Breast epithelium (tissue), 4 donors: ENCODE measurements at regions not wholly inside any gene's neighbourhood (a gene's known extent, or its start where the extent isn't known, plus 50 kb on each side); places are given as distances from the start of the nearest gene placed in this dataset.

ENCODE experiments used
- DNase-seq, 2 donors: peaks; one replicate each; pipeline ENCODE4 v3.0.0-alpha.2; 2019; ENCODE audit warnings: low spot score in 2 of 2
- H3K27ac ChIP-seq, 2 donors: fragments of 200-600 bp; sonication (generic) in 1 of 2; one replicate each; pipeline ENCODE4 v1.5.1; 2016 to 2019; ENCODE audit warnings: mild to moderate bottlenecking in 1 of 2
- H3K27me3 ChIP-seq, 2 donors: fragments of 200-600 bp; sonication (generic) in 1 of 2; one replicate each; pipeline versions ENCODE4 v1.5.1 to v1.6.0; 2017 to 2019; ENCODE audit warnings: control low read depth in 1 of 2, mild to moderate bottlenecking in 1 of 2
- H3K36me3 ChIP-seq: fragments of 200-600 bp; one replicate; pipeline ENCODE4 v1.5.1; 2019
- H3K4me1 ChIP-seq, 2 donors: fragments of 200-600 bp; sonication (generic); one replicate each; pipeline ENCODE4 v1.5.1; 2016 to 2019; ENCODE audit warnings: control low read depth in 1 of 2
- H3K4me3 ChIP-seq, 3 donors: fragments of 200-600 bp; sonication (generic); 1 replicate in 2 of 3; 2 replicates in 1 of 3; pipeline ENCODE4 v1.5.1; 2016 to 2019; ENCODE audit warnings: mild to moderate bottlenecking in 3 of 3, moderate library complexity in 2 of 3
- H3K9me3 ChIP-seq, 2 donors: fragments of 200-600 bp; sonication (generic) in 1 of 2; one replicate each; pipeline ENCODE4 v1.5.1; 2016 to 2019; ENCODE audit warnings: control low read depth in 1 of 2
- POLR2A ChIP-seq: fragments of 450-650 bp; IDR thresholded peaks from one replicate; pipeline ENCODE4 v1.6.1; 2016; ENCODE audit warnings: antibody characterized with exemption, mild to moderate bottlenecking, moderate library complexity
- POLR2AphosphoS5 ChIP-seq, 3 donors: sonication (generic); formaldehyde crosslinking; IDR thresholded peaks; one replicate each; pipeline ENCODE4 v1.6.1; 2017; ENCODE audit warnings: antibody characterized with exemption in 3 of 3
- intact Hi-C: fragments of 100-400 bp; cut with DNase I; formaldehyde crosslinking; loops from one replicate; pipeline ENCODE4 v1.15.1; 2023; ENCODE audit warnings: low total_unique reads
- TF ChIP-seq, protein P1 (sequence below), 3 donors: fragments of 450-650 bp; IDR thresholded peaks; one replicate each; pipeline ENCODE4 v1.5.1; 2016 to 2017; ENCODE audit warnings: antibody characterized with exemption in 3 of 3, mild to moderate bottlenecking in 3 of 3, moderate library complexity in 3 of 3

DNA sequence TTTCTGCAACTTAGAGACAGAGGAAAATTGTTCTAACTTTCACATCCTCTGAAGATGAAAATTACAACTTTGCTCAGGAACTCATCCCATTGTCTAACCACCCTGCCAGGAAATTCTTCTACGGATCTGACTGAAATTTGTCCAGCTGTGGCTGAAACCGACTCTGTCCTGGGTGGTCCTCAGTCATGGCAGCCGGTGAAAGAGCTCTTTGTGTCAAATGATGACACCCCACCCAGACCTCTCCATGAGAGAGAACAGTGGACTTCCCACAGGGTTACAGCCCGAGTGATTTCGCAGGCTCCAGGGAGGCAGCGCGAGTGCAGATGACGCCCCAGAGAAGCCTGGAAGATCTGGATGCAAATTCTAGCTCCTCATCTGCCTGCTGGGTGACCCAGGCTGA is 65.1 kb upstream of the TRIB2 start:
- Histone ChIP-seq H3K36me3 (no peaks in the 10 kb centered on the region), H3K9me3 (no peaks in the 10 kb centered on the region), H3K4me1 (no peaks in the 10 kb centered on the region), H3K27ac (no peak overlapping the region), H3K27me3 (no peaks in the 10 kb centered on the region), H3K4me3 (no peak overlapping the region)
- intact Hi-C loops: no loop called here
- TF ChIP-seq POLR2A (no peak), POLR2AphosphoS5 (IDR thresholded peaks at IDR 0.05) (no peak)
- TF ChIP-seq, protein P1, sequence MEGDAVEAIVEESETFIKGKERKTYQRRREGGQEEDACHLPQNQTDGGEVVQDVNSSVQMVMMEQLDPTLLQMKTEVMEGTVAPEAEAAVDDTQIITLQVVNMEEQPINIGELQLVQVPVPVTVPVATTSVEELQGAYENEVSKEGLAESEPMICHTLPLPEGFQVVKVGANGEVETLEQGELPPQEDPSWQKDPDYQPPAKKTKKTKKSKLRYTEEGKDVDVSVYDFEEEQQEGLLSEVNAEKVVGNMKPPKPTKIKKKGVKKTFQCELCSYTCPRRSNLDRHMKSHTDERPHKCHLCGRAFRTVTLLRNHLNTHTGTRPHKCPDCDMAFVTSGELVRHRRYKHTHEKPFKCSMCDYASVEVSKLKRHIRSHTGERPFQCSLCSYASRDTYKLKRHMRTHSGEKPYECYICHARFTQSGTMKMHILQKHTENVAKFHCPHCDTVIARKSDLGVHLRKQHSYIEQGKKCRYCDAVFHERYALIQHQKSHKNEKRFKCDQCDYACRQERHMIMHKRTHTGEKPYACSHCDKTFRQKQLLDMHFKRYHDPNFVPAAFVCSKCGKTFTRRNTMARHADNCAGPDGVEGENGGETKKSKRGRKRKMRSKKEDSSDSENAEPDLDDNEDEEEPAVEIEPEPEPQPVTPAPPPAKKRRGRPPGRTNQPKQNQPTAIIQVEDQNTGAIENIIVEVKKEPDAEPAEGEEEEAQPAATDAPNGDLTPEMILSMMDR (IDR thresholded peaks at IDR 0.05): no peak
- no peak for DNase-seq

DNA sequence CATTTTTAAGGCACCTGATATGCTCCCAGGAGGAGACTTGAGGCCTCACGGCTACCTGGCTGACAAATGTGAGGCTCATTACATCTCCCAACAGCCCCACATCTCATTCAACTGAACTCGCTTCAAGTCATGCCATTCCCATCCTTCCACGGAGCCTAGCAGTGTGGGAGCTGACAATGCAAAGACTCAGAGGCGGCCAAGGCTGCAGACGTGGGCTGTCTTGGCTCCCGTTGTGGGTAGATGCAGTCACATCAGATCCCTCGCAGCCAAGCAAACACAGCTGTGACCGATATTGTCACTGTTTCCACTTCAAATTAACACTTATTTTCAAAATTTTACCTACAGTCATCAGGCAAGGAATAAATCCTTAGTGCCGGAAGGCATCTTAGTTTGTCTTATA is 64.0 kb upstream of the TRIB2 start:
- Histone ChIP-seq H3K27ac (no peak overlapping the region), H3K4me1 (no peaks in the 10 kb centered on the region), H3K9me3 (no peaks in the 10 kb centered on the region), H3K4me3 (no peak overlapping the region), H3K27me3 (no peaks in the 10 kb centered on the region), H3K36me3 (no peaks in the 10 kb centered on the region)
- no peak for DNase-seq
- intact Hi-C loops: no loop called here
- no peak for TF ChIP-seq POLR2AphosphoS5 (IDR thresholded peaks at IDR 0.05)
- no peak for TF ChIP-seq POLR2A
- TF ChIP-seq, protein P1 (IDR thresholded peaks at IDR 0.05): no peak

DNA sequence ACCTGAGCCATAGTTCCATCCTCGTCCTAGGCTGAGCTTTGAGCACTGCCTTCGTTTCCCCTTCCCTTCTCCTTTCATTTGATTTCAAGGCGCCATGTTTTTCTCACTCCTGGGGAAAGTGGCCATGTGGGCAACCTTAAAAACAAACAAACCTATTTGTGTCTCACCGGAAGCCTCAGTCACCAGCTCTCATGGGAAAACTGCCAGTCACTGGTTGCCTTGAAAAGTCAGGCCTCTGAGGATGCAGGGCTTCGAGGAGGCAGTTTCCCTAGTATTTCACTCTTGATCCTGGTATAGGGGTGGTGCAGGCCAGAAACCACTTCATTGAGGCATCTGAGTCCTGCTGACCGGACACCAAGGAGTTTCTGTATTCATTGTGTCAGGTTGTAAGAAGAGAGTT is 59.2 kb upstream of the TRIB2 start:
- Histone ChIP-seq H3K9me3 (no peaks in the 10 kb centered on the region), H3K4me3 (no peak overlapping the region), H3K36me3 (no peaks in the 10 kb centered on the region), H3K4me1 (no peaks in the 10 kb centered on the region), H3K27me3 (no peaks in the 10 kb centered on the region), H3K27ac (no peak overlapping the region)
- no peak for DNase-seq
- TF ChIP-seq, protein P1 (IDR thresholded peaks at IDR 0.05): no peak
- TF ChIP-seq POLR2AphosphoS5 (IDR thresholded peaks at IDR 0.05): no peak
- TF ChIP-seq POLR2A: no peak
- intact Hi-C loops: no loop called here

DNA sequence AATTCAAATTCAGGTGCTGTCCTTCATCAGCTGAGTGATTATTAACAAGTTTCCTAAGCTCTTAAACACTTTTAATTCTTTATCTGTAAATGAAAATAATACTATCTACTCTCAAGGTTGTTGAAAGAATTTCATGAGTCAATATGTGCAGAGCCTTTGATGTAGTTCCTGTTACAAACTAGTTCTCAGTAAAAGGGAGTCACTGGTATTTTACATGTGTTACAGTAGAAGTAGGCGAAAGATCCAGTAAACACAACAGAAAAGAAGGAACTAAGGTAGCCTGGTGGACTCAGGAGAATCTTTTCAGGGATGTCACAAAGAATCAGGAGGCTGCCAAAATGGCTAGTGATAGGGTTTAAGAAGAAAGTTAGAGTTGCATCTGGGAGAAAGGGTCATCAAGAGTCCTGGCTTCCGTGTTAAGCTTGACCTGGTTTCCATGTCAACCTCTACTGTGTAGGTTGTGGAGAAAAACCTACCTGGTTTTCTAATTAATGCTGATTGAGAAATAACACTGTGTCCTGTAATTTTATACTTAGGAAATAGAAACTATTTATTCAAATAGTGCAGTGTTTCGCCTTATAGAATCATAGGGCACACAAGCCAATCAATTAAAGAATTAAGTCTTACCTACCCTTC is 58.3 kb upstream of the TRIB2 start:
- Histone ChIP-seq H3K4me1 (no peaks in the 10 kb centered on the region), H3K36me3 (no peaks in the 10 kb centered on the region), H3K4me3 (no peak overlapping the region), H3K27me3 (no peaks in the 10 kb centered on the region), H3K27ac (no peak overlapping the region), H3K9me3 (no peaks in the 10 kb centered on the region)
- TF ChIP-seq POLR2A: no peak
- no peak for TF ChIP-seq POLR2AphosphoS5 (IDR thresholded peaks at IDR 0.05)
- TF ChIP-seq, protein P1 (IDR thresholded peaks at IDR 0.05): no peak
- intact Hi-C loops: no loop called here
- no peak for DNase-seq

DNA sequence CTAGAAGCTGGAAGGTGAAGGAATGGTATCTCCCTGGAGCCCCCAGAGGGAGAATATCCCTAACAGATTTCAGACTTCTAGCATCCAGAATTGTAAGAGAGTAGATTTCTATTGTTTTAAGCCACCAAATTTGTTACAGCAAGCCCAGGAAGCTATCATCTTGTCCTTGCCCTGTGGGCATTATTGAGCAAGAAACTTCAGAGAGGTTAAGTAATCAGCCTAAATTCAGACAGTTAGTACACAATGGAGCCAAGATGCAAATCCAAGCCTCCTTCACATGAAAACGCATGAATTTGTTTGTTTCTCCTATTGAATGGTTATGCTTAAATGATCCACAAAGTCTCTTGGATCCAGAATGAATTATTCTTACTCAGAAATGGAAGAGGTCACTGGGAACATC is 55.2 kb upstream of the TRIB2 start:
- intact Hi-C loops: no loop called here
- DNase-seq: no peak
- no peaks in the 10 kb centered on the region for H3K36me3 ChIP-seq
- no peak overlapping the region for H3K27ac ChIP-seq
- peaks cover 0 to 6% of the 10 kb centered on the region in 2 donors for H3K9me3 ChIP-seq
- H3K4me3 ChIP-seq: no peak overlapping the region
- TF ChIP-seq POLR2A (no peak), POLR2AphosphoS5 (IDR thresholded peaks at IDR 0.05) (no peak)
- TF ChIP-seq, protein P1 (IDR thresholded peaks at IDR 0.05): no peak
- no peaks in the 10 kb centered on the region for H3K27me3 ChIP-seq
- H3K4me1 ChIP-seq: no peaks in the 10 kb centered on the region
